ENCODE measurements at regions not wholly inside any gene's neighbourhood (a gene's known extent, or its start where the extent isn't known, plus 50 kb on each side); places are given as distances from the start of the nearest gene placed in this dataset.

DNA sequence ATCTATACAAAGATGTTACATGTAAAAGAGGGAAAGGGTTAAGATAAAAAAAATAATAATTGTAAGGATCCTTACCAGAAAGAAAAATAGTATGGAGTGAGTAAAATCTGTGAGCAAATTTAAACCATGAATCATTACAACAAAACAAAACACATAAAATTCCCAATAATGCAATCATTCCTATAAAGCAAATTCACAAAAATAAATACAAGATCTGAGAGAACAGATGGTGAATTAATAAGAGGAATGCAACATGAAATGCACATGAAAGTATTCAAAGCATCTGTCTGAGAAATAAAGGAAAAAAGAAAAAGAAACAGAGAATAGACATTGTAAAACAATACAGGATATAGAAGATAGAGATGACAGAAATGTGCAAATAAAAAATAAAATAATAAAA is 681.5 kb upstream of the KLHL1 start:
- no peak for TF ChIP-seq POLR2AphosphoS5 (IDR thresholded peaks at IDR 0.05; ENCODE audit: low read depth, low read length)
- no peak for TF ChIP-seq TAF1 (IDR thresholded peaks at IDR 0.05; ENCODE audit: low read depth, low read length)
- no peak for TF ChIP-seq POU2F2 (IDR thresholded peaks at IDR 0.05; ENCODE audit: low read depth, low read length)

Measured in GM12891 (cell line).